Heart right ventricle (tissue), 16 donors: ENCODE measurements at regions not wholly inside any gene's neighbourhood (a gene's known extent, or its start where the extent isn't known, plus 50 kb on each side); places are given as distances from the start of the nearest gene placed in this dataset.

Source experiments
- ATAC-seq, 8 donors: fragments of 200-7000 bp; cut with Tn5 transposase; one replicate each; pipeline ENCODE4 v1.9.1; 2020; ENCODE audit warnings: mild to moderate bottlenecking in 8 of 8, moderate library complexity in 8 of 8, moderate number of reproducible peaks in 1 of 8
- DNase-seq, 2 donors: peaks; one replicate each; pipeline ENCODE4 v3.0.0-alpha.2; 2020
- H3K27ac ChIP-seq, 10 donors: fragments of 200-600 bp; sonication (generic) in 2 of 10; one replicate each; pipeline versions ENCODE4 v1.5.0 to v1.8.0; 2020 to 2022; ENCODE audit warnings: mild to moderate bottlenecking in 3 of 10
- H3K27me3 ChIP-seq, 7 donors: fragments of 200-600 bp; one replicate each; pipeline ENCODE4 v1.8.0; 2021 to 2022; ENCODE audit warnings: mild to moderate bottlenecking in 2 of 7
- H3K36me3 ChIP-seq, 9 donors: fragments of 200-600 bp; sonication (generic) in 1 of 9; one replicate each; pipeline versions ENCODE4 v1.5.0 to v1.8.0; 2020 to 2022; ENCODE audit warnings: mild to moderate bottlenecking in 2 of 9
- H3K4me1 ChIP-seq, 9 donors: fragments of 200-600 bp; sonication (generic) in 1 of 9; one replicate each; pipeline versions ENCODE4 v1.5.0 to v1.8.0; 2020 to 2022; ENCODE audit warnings: mild to moderate bottlenecking in 4 of 9
- H3K4me3 ChIP-seq, 10 donors: fragments of 200-600 bp; sonication (generic) in 2 of 10; one replicate each; pipeline versions ENCODE4 v1.5.0 to v1.8.0; 2020 to 2022; ENCODE audit warnings: mild to moderate bottlenecking in 7 of 10, moderate library complexity in 2 of 10
- H3K9me3 ChIP-seq, 11 donors: fragments of 200-600 bp in 10 of 11; sonication (generic) in 2 of 11; one replicate each; pipeline versions ENCODE4 v1.5.0 to v1.8.0; 2013 to 2022; ENCODE audit warnings: mild to moderate bottlenecking in 2 of 11, control low read depth in 1 of 11, moderate library complexity in 1 of 11
- CTCF ChIP-seq, 9 donors: fragments of 200-600 bp; sonication (generic) in 2 of 9; IDR thresholded peaks; one replicate each; pipeline versions ENCODE4 v1.5.0 to v1.8.0; 2021 to 2022; ENCODE audit warnings: antibody characterized with exemption in 9 of 9, mild to moderate bottlenecking in 5 of 9, moderate library complexity in 1 of 9
- WGBS, 2 donors: extraction: QIAGEN DNeasy Blood & Tissue Kit; methylation state at CpG; one replicate each; pipeline ENCODE4 v1.1.7; 2013; ENCODE audit warnings: inconsistent platforms in 1 of 2; 5-methylcytosine and 5-hydroxymethylcytosine counted together
- intact Hi-C, 10 donors: fragments of 100-400 bp; cut with DNase I; formaldehyde crosslinking; loops; one replicate each; pipeline versions ENCODE4 v1.11.1 to v1.14.2; 2022
- donor health status: Arrhythmogenic right ventricular cardiomyopathy.
- donor health status: ischemic (EF 13 %, LVEDD 7.1; RV severe dilation, severe dysfunction).
- donor health status: healthy with polysubstance abuse.
- donor health status: DM: no; HTN: yes; CAD: no.
- donor health status: DM: no; HTN: no; CAD: no.
- donor health status: ischemic (EF 25% LVEDD 6.9; RV normal size, moderate dysfunction).
- donor health status: ischemic (EF 25% LVEDD 5.7; RV mildly dilated, moderate dysfunction).
- donor health status: healthy.
- donor health status: DM: yes; HTN: yes; CAD: no.
- donor health status: Ischemic cardiomyopathy.
- donor health status: ischemic (EF 35%, LVEDD 5.7; RV mildly dilated, moderate dysfunction).
- donor health status: nonischemic (EF 11% LVEDD 7.7; RV severe dilation, severe dysfunction).
- donor health status: DM: yes; HTN: yes; CAD: no.
- donor health status: PGD.
- donor health status: ischemic (EF 29% LVEDD 5.4; RV normal size, mild dysfunction).
- donor health status: nonischemic (EF 23%, LVEDD 6.1; RV moderate dilation, normal function).

- Histone ChIP-seq H3K9me3 (no peaks in the 10 kb centered on the region), H3K27ac (no peak overlapping the region), H3K4me3 (no peak overlapping the region), H3K36me3 (no peaks in the 10 kb centered on the region), H3K4me1 (peaks cover 0 to 3% (median 0%) of the 10 kb centered on the region in 9 donors), H3K27me3 (peaks cover 0 to 18% (median 4%) of the 10 kb centered on the region in 7 donors)
- WGBS, 2 donors: 82 to 86% methylated on average over 21 of the region's 21 CpGs
- no peak for DNase-seq
- intact Hi-C loops: loop anchor here in 6 of 10 donors (1.0 to 5.0 kb wide), 4 partner anchors 39 to 56 kb away; no protein-coding TSS in a partner anchor
- TF ChIP-seq CTCF (IDR thresholded peaks at IDR 0.05): no peak
- ATAC-seq: no peak
Observed at GRCh38 chr9:126556560-126557250, 57.0 kb upstream of the LMX1B start.

- peaks cover 0 to 5% (median 0%) of the 10 kb centered on the region in 9 donors for H3K4me1 ChIP-seq
- WGBS, 2 donors: 13 to 16% methylated on average over 6 of the region's 6 CpGs
Observed at GRCh38 chr9:126558051-126558665, 55.6 kb upstream of the LMX1B start.

GRCh38 chr9:126559296-126559695, 54.4 kb upstream of the LMX1B start:
- no peak overlapping the region for H3K4me3 ChIP-seq
- DNase-seq: no peak
- WGBS, 2 donors: 85 to 97% methylated on average over 2 of the region's 2 CpGs
- H3K9me3 ChIP-seq: no peaks in the 10 kb centered on the region
- peaks cover 0 to 39% (median 21%) of the 10 kb centered on the region in 7 donors for H3K27me3 ChIP-seq
- H3K4me1 ChIP-seq: peaks cover 0 to 5% (median 0%) of the 10 kb centered on the region in 9 donors
- no peak for TF ChIP-seq CTCF (IDR thresholded peaks at IDR 0.05)
- H3K36me3 ChIP-seq: no peaks in the 10 kb centered on the region
- H3K27ac ChIP-seq: no peak overlapping the region
- intact Hi-C loops: loop anchor here in 6 of 10 donors (2.0 to 5.0 kb wide), 3 partner anchors 42 to 58 kb away; no protein-coding TSS in a partner anchor
- no peak for ATAC-seq

More at GRCh38 chr9:126558051-126558665, 55.6 kb upstream of the LMX1B start:
- Histone ChIP-seq H3K27me3 (peaks cover 0 to 28% (median 10%) of the 10 kb centered on the region in 7 donors), H3K4me3 (no peak overlapping the region), H3K9me3 (no peaks in the 10 kb centered on the region), H3K36me3 (no peaks in the 10 kb centered on the region), H3K27ac (no peak overlapping the region)
- TF ChIP-seq CTCF (IDR thresholded peaks at IDR 0.05): peak; percentile 82 to 91 (median 86)
- intact Hi-C loops: loop anchor here in 8 of 10 donors (1.0 to 5.0 kb wide), 5 partner anchors 41 to 58 kb away; no protein-coding TSS in a partner anchor
- ATAC-seq (peak; percentile 63 to 83 (median 72)), DNase-seq (peak; percentile 48 to 50)

- 63 to 76% methylated on average over 9 of the region's 9 CpGs for WGBS, 2 donors
- no peak for DNase-seq
- ATAC-seq: no peak
- no peak for TF ChIP-seq CTCF (IDR thresholded peaks at IDR 0.05)
- no peaks in the 10 kb centered on the region for H3K9me3 ChIP-seq
- no peak overlapping the region for H3K27ac ChIP-seq
- no peaks in the 10 kb centered on the region for H3K36me3 ChIP-seq
- H3K4me3 ChIP-seq: no peak overlapping the region
- H3K27me3 ChIP-seq: peaks cover 0 to 54% (median 36%) of the 10 kb centered on the region in 7 donors
- H3K4me1 ChIP-seq: peaks cover 0 to 5% (median 0%) of the 10 kb centered on the region in 9 donors
- intact Hi-C loops: loop anchor here in 1 of 10 donors (10.0 kb wide), 1 partner anchor 267 kb away; no protein-coding TSS in a partner anchor
Observed at GRCh38 chr9:126561582-126561981, 52.1 kb upstream of the LMX1B start.
